Right ventricle myocardium inferior (tissue), 1 donor: ENCODE measurements at regions not wholly inside any gene's neighbourhood (a gene's known extent, or its start where the extent isn't known, plus 50 kb on each side); places are given as distances from the start of the nearest gene placed in this dataset.

Source experiments
- ATAC-seq: fragments of 200-7000 bp; cut with Tn5 transposase; one replicate; pipeline ENCODE4 v1.9.1; 2020; ENCODE audit warnings: mild to moderate bottlenecking, moderate library complexity
- DNase-seq: peaks from one replicate; pipeline ENCODE4 v3.0.0; 2021; ENCODE audit errors: missing footprints
- intact Hi-C: fragments of 100-400 bp; cut with DNase I; formaldehyde crosslinking; loops from one replicate; pipeline ENCODE4 v1.11.0; 2022
- donor health status: DM: no; HTN: yes; CAD: no; lungs with severe emphysema.

GRCh38 chr12:93137656-93138612 is 208.8 kb upstream of the EEA1 start:
- no peak for DNase-seq
- intact Hi-C loops = no loop called here

DNA sequence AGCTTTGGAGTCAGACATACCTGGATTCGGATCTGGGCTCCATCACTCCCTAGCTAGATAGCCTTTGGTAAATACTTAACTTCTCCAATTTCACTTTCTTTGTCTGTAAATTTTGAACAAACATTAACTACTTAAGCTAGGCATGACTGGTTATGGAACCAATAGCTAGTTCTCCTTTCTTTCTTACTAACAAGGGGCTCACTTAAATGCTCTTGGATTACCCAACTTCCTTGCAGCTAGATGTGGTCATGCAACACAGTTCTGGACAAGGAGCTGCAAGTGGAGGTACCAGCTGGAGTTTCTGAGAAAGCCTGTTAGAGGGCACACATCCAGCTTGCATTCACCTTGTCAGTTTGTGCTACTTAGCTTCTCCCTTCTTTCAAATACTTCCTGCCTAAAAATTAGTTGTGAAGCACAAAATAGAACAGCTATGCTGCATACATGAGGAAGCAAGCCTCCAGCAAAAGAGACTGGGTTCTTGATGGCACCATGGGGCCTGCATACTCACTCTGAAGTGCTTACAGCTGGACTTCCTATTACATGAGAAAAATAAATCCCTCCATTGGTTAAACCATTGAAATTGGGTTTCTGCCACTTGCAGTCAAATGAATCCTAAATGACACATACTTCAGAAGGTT is 210.1 kb upstream of the EEA1 start:
- no peak for DNase-seq
- ATAC-seq = no peak
- intact Hi-C loops = no loop called here

More at GRCh38 chr12:93137656-93138612, 208.8 kb upstream of the EEA1 start:
- ATAC-seq = peak; percentile 59

DNA sequence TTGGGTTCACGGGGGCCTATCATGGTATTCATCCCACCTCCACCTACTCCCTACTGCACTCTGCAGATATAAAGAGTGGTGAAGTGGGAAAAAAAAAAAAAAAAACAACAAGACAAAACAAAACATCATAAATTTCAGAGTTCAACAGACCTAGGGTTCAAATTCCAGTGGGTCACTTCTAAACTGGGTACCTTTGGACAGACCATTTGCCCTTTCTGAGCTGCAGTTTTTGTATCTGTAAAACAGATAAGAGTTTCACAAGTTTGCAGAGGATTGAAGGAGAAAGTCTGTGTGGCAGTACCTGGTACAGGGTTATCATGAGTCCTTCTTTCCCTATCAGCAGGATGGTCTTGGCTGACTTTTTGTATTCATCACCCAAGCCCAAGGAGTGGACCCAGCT is 211.2 kb upstream of the EEA1 start:
- intact Hi-C loops = no loop called here
- DNase-seq = no peak
- ATAC-seq = no peak

DNA sequence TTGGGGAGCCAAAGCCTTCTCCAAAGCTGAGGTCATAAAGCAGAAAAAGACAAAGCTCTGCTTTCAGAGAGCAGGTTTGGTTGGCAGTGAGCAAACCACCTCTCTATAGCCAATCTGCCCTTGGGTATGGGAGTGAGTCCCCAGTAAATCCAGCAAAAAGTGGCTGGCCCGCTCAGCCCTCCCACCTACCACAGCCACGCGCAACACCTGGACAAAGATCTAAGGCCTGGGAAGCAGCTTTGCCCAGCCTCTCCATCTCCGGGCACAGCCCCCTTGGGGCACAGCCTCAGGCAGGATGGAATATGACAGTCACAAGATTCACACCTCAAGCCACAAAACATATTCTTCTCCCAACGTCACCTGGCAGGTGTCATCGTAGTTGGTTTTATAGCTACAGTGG is 211.7 kb upstream of the EEA1 start:
- DNase-seq (no peak), ATAC-seq (no peak)
- intact Hi-C loops = no loop called here

DNA sequence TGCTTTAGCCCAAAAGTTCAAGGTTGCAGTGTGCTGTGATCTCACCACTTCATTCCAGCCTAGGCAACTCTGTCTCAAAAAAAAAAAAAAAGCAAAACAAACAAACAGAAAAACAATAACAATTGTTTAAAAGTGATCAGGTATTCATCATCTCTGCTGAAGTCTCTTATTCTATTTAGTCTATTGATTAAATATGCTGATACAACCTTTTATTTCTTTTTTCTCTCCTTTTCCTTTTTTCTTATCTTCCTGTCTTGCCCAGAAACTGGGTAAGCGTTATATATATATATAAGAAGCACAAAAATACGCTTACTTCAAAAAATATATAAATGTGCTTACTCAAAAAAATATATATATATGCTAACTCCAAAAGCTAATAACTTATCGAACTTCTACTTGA is 213.8 kb upstream of the EEA1 start:
- no peak for ATAC-seq
- intact Hi-C loops = no loop called here
- DNase-seq = no peak

- intact Hi-C loops = no loop called here
- DNase-seq (no peak), ATAC-seq (no peak)
Measured at GRCh38 chr12:93144109-93144508, 215.0 kb upstream of the EEA1 start.

DNA sequence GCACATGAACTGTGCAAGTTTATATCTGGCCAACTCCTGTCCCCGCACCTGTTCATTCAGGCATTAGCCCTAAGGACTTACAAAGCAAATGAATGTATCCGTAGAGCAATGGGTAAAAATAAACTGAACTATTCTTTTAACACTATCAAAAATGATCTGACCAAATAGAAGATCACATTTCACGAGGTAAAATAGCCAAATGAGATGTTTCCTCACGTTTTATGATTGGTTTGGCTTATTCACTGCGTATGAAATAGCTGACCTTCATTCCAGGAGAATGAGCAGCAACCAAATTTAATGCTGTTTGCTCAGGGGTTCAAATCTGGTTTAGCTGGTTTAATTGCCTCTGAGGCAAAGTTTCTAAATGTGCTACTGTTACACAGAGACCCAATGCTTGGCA is 216.0 kb upstream of the EEA1 start:
- DNase-seq = no peak
- no peak for ATAC-seq
- intact Hi-C loops = no loop called here

DNA sequence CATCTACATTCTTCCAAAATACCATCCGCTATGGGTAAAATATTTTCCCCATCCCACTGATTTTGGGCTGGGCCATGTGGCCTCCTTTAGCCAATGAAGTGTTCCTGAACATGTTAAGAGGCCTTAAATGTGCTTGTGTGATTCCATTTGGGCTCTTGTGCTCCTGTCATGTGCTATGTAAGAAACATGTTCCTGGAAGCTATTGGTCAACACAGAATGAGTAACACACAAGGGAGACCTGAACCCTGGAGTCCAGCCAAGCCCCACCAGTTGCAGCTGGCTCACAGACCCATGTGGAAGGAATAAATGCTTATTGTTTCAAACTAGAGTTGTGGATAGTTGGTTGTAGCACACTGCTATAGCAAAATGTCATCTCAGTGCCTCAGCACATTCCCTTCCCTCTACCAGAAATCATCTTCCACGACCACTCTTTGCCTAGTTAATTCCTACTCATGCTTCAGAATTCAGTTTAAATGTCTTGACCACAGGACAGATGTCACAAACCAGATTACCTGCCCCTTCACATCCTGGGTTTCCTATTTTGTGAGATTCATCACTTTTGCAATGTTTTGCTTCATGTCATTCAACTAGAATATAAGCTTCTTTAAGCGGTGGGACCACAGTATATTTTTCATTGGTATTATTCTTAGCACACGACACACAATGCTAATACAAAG is 217.3 kb upstream of the EEA1 start:
- intact Hi-C loops = no loop called here
- no peak for ATAC-seq

GRCh38 chr12:93146970-93147369 is 217.9 kb upstream of the EEA1 start:
- DNase-seq (no peak), ATAC-seq (no peak)
- intact Hi-C loops = no loop called here

More for the DNA sequence above, 217.3 kb upstream of the EEA1 start:
- no peak for DNase-seq

DNA sequence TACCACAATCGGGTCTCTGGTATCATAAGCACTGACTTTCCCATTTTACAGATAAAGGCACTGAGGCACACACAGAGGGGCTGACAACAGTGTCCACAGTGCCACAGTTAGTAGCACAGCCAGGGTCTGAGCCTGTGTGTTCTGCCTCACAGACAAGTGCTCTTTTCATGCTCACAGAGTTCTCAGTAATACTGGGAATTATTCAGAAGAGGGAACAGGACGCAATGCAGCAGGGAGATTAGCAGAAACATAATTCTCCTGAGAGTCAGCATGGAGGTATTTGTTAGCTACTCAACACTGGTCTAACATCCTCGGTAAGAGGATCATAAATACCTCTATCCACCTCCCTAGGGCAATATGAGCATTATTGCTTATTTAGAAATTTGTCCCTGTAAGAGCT is 219.3 kb upstream of the EEA1 start:
- ATAC-seq (no peak), DNase-seq (no peak)
- intact Hi-C loops = no loop called here

- DNase-seq = no peak
- no peak for ATAC-seq
- intact Hi-C loops = no loop called here
Measured at GRCh38 chr12:93149229-93149628, 220.1 kb upstream of the EEA1 start.

DNA sequence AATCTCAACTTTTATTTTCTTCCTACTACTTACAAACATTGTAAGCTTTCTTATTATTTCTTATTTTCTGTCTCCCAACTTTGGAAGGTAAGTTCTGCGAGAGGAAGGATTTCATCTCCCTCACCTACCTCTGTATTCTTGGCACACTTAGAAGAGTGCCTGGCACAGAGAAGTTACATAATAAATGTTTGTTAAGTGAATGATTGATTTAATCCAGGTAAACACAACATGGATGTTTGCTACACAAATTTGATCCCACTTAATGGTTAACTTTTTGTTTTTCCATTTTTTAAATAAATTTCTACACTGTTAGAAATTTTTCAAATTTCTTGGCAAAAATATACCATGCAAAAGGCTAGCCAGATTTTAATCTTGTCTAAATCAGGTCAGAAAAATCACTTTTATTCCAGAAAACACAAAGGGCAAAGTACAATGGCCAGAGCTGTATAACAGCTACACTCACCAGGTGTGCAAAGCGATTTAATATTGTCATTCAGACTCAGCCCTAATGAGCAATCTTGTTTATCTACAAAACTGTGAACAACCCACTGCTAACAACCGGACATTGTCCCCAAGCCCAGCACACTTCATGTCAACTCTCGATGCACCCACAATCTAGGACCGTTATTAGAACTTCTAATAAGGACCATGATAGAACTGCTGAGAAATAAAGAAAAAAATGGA is 222.1 kb upstream of the EEA1 start:
- no peak for ATAC-seq
- DNase-seq = no peak
- intact Hi-C loops = no loop called here

DNA sequence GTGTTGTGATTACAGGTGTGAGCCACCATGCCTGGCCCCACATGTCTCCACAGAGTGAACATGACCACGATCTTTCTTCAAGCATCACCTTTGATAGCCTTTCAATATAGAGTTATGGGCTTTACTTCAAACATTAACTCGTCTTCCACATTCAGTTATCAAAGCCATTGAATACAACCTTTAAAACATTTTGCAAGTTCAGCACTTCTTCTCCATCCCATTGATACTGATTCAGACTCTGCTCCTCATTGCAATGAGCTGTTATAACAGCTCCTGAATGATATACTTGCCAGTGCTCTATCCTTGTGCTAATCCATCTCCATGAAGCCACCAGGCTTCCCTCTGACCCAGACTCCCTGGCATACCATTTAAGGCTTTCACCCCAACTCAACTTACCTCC is 223.5 kb upstream of the EEA1 start:
- DNase-seq (no peak), ATAC-seq (no peak)
- intact Hi-C loops = no loop called here

- ATAC-seq (no peak), DNase-seq (no peak)
- intact Hi-C loops = no loop called here
Measured at GRCh38 chr12:93153321-93153720, 224.2 kb upstream of the EEA1 start.

GRCh38 chr12:93154096-93154728 is 223.5 kb upstream of the NUDT4 start:
- ATAC-seq (no peak), DNase-seq (no peak)
- intact Hi-C loops = no loop called here

GRCh38 chr12:93154753-93155480 is 222.8 kb upstream of the NUDT4 start:
- no peak for ATAC-seq

GRCh38 chr12:93156086-93156716 is 221.5 kb upstream of the NUDT4 start:
- ATAC-seq = no peak
- DNase-seq = no peak
- intact Hi-C loops = no loop called here

More at GRCh38 chr12:93154753-93155480, 222.8 kb upstream of the NUDT4 start:
- DNase-seq = no peak
- intact Hi-C loops = no loop called here

GRCh38 chr12:93157279-93157678 is 220.4 kb upstream of the NUDT4 start:
- ATAC-seq (no peak), DNase-seq (no peak)
- intact Hi-C loops = no loop called here
